Brain microvascular endothelial cell (primary cell): ENCODE measurements at regions not wholly inside any gene's neighbourhood (a gene's known extent, or its start where the extent isn't known, plus 50 kb on each side); places are given as distances from the start of the nearest gene placed in this dataset.

Experiments used
- DNase-seq: peaks from one replicate; pipeline ENCODE4 v3.0.0-alpha.2; 2020
- H3K27ac ChIP-seq: fragments of 250-450 bp; sonication (Bioruptor Pico); 2 replicates; pipeline ENCODE4 v1.5.1; 2020; ENCODE audit warnings: mild to moderate bottlenecking, moderate library complexity
- H3K27me3 ChIP-seq: fragments of 250-450 bp; sonication (Bioruptor Pico); replicated peaks from 2 replicates; pipeline ENCODE4 v1.5.1; 2020; ENCODE audit warnings: mild to moderate bottlenecking
- H3K36me3 ChIP-seq: fragments of 250-450 bp; sonication (Bioruptor Pico); replicated peaks from 2 replicates; pipeline ENCODE4 v1.5.1; 2020; ENCODE audit warnings: mild to moderate bottlenecking
- H3K4me3 ChIP-seq: 2 replicates; pipeline ENCODE4 v1.5.1; 2011; ENCODE audit warnings: low read depth, mild to moderate bottlenecking, control low read depth, low read length, moderate library complexity
- CTCF ChIP-seq: IDR thresholded peaks from 2 replicates; pipeline ENCODE4 v1.5.1; 2011; ENCODE audit warnings: low read depth, mild to moderate bottlenecking, moderate library complexity, low read length, control low read depth, inconsistent platforms; ENCODE audit errors: missing control alignments
- in situ Hi-C: cut with HindIII; loops from 2 replicates; pipeline ENCODE4 v1.10.0; 2017; ENCODE audit warnings: low sequenced_read_pairs, low pct_ligation_motif_present

DNA sequence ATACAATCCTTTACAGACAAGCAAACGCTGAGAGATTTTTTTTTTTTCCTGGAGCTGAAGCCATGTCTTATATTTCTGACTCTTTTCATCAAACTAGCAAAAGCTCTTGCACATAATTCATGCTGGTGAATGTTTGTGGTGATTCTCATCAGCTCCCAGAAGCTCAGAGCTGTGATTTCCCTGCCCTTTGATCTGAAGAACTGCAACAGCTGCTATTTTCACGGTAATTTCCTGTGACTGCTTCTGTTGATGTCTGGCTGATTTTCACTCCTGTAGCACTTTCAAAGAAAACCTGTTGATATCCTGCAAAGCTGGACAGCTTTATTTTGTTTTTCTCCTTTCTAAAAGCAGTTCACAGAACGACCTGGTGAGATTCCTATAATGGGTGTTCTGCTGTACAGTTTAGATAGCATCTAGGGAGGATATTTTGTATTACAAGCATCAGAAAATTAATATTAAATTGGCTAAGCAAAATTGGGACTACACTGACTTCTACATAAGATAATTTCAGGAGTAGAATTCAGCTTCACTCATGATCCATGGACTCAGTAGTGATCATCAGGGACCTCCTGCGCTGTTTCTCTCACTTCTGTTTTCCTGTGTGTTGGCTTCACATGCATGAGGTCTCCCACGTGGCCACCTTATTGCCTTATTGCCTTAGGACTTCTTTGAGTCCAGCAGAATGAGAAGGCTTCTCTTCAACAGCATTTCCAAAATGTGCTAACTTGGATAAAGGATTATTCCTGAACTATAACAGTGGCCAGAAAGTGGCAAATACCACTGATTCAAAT, 1111.6 kb upstream of the SORCS1 start:
- Histone ChIP-seq H3K27ac (no peak overlapping the region), H3K27me3 (no peaks in the 10 kb centered on the region), H3K36me3 (no peaks in the 10 kb centered on the region), H3K4me3 (no peak overlapping the region)
- no peak for DNase-seq
- in situ Hi-C loops, result no loop called here
- TF ChIP-seq CTCF, result no peak

DNA sequence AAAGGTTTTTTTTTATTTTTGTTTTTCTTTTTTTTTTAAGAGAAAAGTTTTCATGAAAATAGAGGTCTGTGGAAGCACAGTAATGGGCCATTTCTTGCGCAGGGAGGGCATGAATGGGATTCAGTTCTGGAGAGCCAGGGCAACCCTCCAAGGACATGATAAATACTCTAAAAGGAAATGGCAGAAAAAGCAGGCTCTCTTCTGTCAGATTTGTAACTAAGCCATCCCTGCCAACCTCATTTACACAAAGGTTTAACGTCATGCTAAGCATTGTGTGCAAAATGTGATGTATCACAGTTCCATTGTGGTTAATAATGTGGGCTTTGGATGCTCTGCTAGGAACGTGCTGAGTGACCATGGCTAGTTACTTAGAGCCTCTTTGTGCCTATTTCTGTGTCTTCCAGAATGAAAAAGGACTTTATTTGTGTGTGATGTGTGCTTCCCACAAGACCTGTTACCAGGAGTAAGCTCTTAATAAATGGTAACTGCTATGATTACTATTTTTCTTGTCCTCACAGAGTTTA, 1095.9 kb upstream of the SORCS1 start:
- in situ Hi-C loops, result no loop called here
- H3K4me3 ChIP-seq, result no peak overlapping the region

GRCh38 chr10:108254089-108254488, 1089.6 kb upstream of the SORCS1 start:
- no peak for TF ChIP-seq CTCF
- no peak for DNase-seq

More for the DNA sequence above, 1095.9 kb upstream of the SORCS1 start:
- Histone ChIP-seq H3K36me3 (no peaks in the 10 kb centered on the region), H3K27me3 (no peaks in the 10 kb centered on the region), H3K27ac (no peak overlapping the region)
- TF ChIP-seq CTCF, result no peak
- no peak for DNase-seq

GRCh38 chr10:108252771-108253170, 1088.3 kb upstream of the SORCS1 start:
- H3K4me3 ChIP-seq, result no peak overlapping the region
- H3K27ac ChIP-seq, result no peak overlapping the region
- no peaks in the 10 kb centered on the region for H3K27me3 ChIP-seq
- in situ Hi-C loops, result no loop called here
- H3K36me3 ChIP-seq, result no peaks in the 10 kb centered on the region
- DNase-seq, result no peak
- no peak for TF ChIP-seq CTCF

More at GRCh38 chr10:108254089-108254488, 1089.6 kb upstream of the SORCS1 start:
- Histone ChIP-seq H3K36me3 (no peaks in the 10 kb centered on the region), H3K27ac (no peak overlapping the region), H3K4me3 (no peak overlapping the region), H3K27me3 (no peaks in the 10 kb centered on the region)
- in situ Hi-C loops, result no loop called here

DNA sequence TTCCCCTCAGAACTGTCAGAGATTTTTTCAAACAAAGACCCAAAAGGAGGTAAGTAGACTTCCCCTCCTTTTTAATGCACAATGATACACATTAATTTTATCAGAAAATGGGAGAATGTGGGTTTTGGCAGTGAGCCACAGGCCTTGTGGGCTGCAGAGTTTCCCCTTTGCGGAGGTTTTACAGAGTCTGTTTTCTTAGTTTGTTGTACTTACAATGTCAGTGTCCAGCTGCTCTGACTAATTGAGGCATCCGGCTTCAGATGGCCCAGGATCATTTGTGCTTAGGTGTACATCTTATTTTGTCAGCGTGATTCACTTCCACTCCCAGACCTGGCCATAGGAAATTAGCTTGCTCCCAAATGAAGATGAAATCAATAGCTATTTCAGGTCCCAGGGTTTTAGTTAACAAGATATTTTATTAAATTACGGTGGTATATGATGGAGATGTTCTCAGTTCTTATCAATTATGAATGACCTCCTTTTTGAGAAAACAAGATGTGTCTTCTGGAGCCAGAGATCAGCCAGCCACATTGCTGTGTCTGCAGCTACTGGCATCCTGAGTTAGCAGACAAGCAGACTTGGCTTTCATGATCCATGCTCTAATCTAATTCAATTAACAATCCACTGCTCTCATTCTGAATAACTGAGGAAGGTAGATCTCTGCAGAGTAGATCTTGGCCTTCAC, 1086.6 kb upstream of the SORCS1 start:
- Histone ChIP-seq H3K36me3 (no peaks in the 10 kb centered on the region), H3K4me3 (no peak overlapping the region), H3K27me3 (no peaks in the 10 kb centered on the region), H3K27ac (no peak overlapping the region)
- TF ChIP-seq CTCF, result no peak
- in situ Hi-C loops, result no loop called here
- DNase-seq, result no peak
